SK-N-SH (cell line): ENCODE measurements at regions not wholly inside any gene's neighbourhood (a gene's known extent, or its start where the extent isn't known, plus 50 kb on each side); places are given as distances from the start of the nearest gene placed in this dataset.

Source experiments
- CTCF ChIA-PET: fragments of 300-600, 350-600 bp; formaldehyde crosslinking; extraction: SDS; loops from one replicate; lab custom pipeline; 2021; lab: Yijun Ruan, JAX
- POLR2A ChIA-PET: fragments of 350-600 bp; sonication (Branson Sonifier 250); formaldehyde crosslinking; extraction: SDS; loops from one replicate; lab custom pipeline; 2020; ENCODE audit warnings: antibody characterized with exemption, inconsistent platforms; lab: Yijun Ruan, JAX
- DNase-seq: peaks from one replicate; pipeline ENCODE4 v3.0.0; 2012
- H2AFZ ChIP-seq: fragments of 200-600 bp; sonication (generic); 2 replicates; pipeline ENCODE4 v1.8.1; 2016; ENCODE audit warnings: antibody characterized with exemption, mild to moderate bottlenecking, low read depth
- H3F3A ChIP-seq: fragments of 200-600 bp; sonication (generic); replicated peaks from 2 replicates; pipeline ENCODE3; 2016; ENCODE audit warnings: antibody characterized with exemption, mild to moderate bottlenecking; ENCODE audit not compliant: insufficient read depth
- H3K27ac ChIP-seq, 2 experiments: fragments of 200-500 bp in 1 of 2; fragments of 200-600 bp in 1 of 2; sonication (Bioruptor generic) in 1 of 2; sonication (generic), shearing (Covaris generic) in 1 of 2; 2 replicates each; pipeline versions ENCODE4 v1.5.1 to v1.6.1; 2014 to 2016; ENCODE audit warnings: low read depth in 2 of 2, inconsistent platforms in 1 of 2, low read length in 1 of 2, mild to moderate bottlenecking in 1 of 2, mixed read lengths in 1 of 2
- H3K27me3 ChIP-seq: fragments of 200-600 bp; sonication (generic), shearing (Covaris generic); 2 replicates; pipeline ENCODE4 v1.6.1; 2016; ENCODE audit warnings: mixed run types; ENCODE audit not compliant: insufficient read depth
- H3K36me3 ChIP-seq, 2 experiments: fragments of 200-500 bp in 1 of 2; fragments of 200-600 bp in 1 of 2; sonication (Bioruptor generic) in 1 of 2; sonication (generic) in 1 of 2; replicated peaks in 1 of 2; 2 replicates each; pipeline versions ENCODE3 to v1.5.1; 2014 to 2016; ENCODE audit warnings: low read length in 1 of 2, mild to moderate bottlenecking in 1 of 2; ENCODE audit not compliant: insufficient read depth in 2 of 2, control insufficient read depth in 1 of 2
- H3K4me1 ChIP-seq, 2 experiments: fragments of 200-500 bp in 1 of 2; fragments of 200-600 bp in 1 of 2; sonication (Bioruptor generic) in 1 of 2; sonication (generic), shearing (Covaris generic) in 1 of 2; 2 replicates each; pipeline versions ENCODE4 v1.5.1 to v1.6.1; 2014 to 2016; ENCODE audit warnings: low read depth in 1 of 2, low read length in 1 of 2, mixed run types in 1 of 2; ENCODE audit not compliant: insufficient read depth in 2 of 2, control insufficient read depth in 1 of 2
- H3K4me2 ChIP-seq: fragments of 200-600 bp; sonication (generic), shearing (Covaris generic); 2 replicates; pipeline ENCODE4 v1.6.1; 2017; ENCODE audit warnings: mixed run types
- H3K4me3 ChIP-seq, 2 experiments: fragments of 200-500 bp in 1 of 2; fragments of 200-600 bp in 1 of 2; sonication (Bioruptor generic) in 1 of 2; sonication (generic), shearing (Covaris generic) in 1 of 2; 2 replicates each; pipeline versions ENCODE4 v1.5.1 to v1.8.1; 2014 to 2016; ENCODE audit warnings: low read depth in 2 of 2, inconsistent platforms in 1 of 2, low read length in 1 of 2, mild to moderate bottlenecking in 1 of 2, mixed read lengths in 1 of 2, moderate library complexity in 1 of 2
- H3K79me2 ChIP-seq: fragments of 200-600 bp; sonication (generic); 2 replicates; pipeline ENCODE4 v1.8.1; 2017; ENCODE audit warnings: mild to moderate bottlenecking; ENCODE audit not compliant: insufficient read depth
- H3K9ac ChIP-seq: fragments of 200-600 bp; sonication (generic); 2 replicates; pipeline ENCODE4 v1.6.1; 2017; ENCODE audit warnings: mixed run types
- H3K9me2 ChIP-seq: fragments of 200-600 bp; sonication (generic); 2 replicates; pipeline ENCODE4 v1.6.1; 2017; ENCODE audit warnings: mixed run types
- H3K9me3 ChIP-seq: fragments of 200-600 bp; sonication (generic); 2 replicates; pipeline ENCODE4 v1.6.1; 2017; ENCODE audit warnings: mixed run types, mild to moderate bottlenecking, moderate library complexity
- H4K20me1 ChIP-seq: fragments of 200-600 bp; sonication (generic); 2 replicates; pipeline ENCODE4 v1.6.1; 2017; ENCODE audit warnings: mild to moderate bottlenecking, mixed run types; ENCODE audit not compliant: insufficient read depth
- FOSL2 ChIP-seq: IDR thresholded peaks from 2 replicates; pipeline ENCODE4 v1.4.0; 2012; ENCODE audit warnings: low read depth, mild to moderate bottlenecking, moderate library complexity, borderline replicate concordance
- FOXJ3 ChIP-seq: sonication (generic); formaldehyde crosslinking; IDR thresholded peaks from 2 replicates; pipeline ENCODE4 v1.5.1; 2020; ENCODE audit warnings: mild to moderate bottlenecking, missing genetic modification reagents
- JUND ChIP-seq: IDR thresholded peaks from 2 replicates; pipeline ENCODE4 v1.4.0; 2012
- NFIC ChIP-seq: IDR thresholded peaks from 2 replicates; pipeline ENCODE4 v1.4.0; 2012; ENCODE audit warnings: borderline replicate concordance
- NRF1 ChIP-seq: IDR thresholded peaks from 2 replicates; pipeline ENCODE4 v1.6.1; 2012; ENCODE audit warnings: low read depth, mild to moderate bottlenecking, low read length
- POLR2AphosphoS5 ChIP-seq: IDR thresholded peaks from 2 replicates; pipeline ENCODE4 v1.6.1; 2012; ENCODE audit warnings: low read depth, low read length
- RXRA ChIP-seq: IDR thresholded peaks from 2 replicates; pipeline ENCODE4 v1.4.0; 2012; ENCODE audit warnings: low read depth, mild to moderate bottlenecking, borderline replicate concordance
- SIN3A ChIP-seq: IDR thresholded peaks from 2 replicates; pipeline ENCODE4 v1.6.1; 2012; ENCODE audit warnings: low read depth, mild to moderate bottlenecking, low read length, moderate library complexity, borderline replicate concordance
- TCF12 ChIP-seq: IDR thresholded peaks from 2 replicates; pipeline ENCODE4 v1.4.0; 2012
- WGBS: methylation state at CpG from one replicate; pipeline ENCODE4 v1.1.6; 2017; ENCODE audit warnings: low lambda C conversion rate; 5-methylcytosine and 5-hydroxymethylcytosine counted together
- TF ChIP-seq, protein P1 (sequence below): fragments of 200-600 bp; sonication (generic); IDR thresholded peaks from 2 replicates; pipeline ENCODE4 v1.6.1; 2017; ENCODE audit warnings: antibody characterized with exemption, mild to moderate bottlenecking, moderate library complexity
- TF ChIP-seq, protein P2 (sequence below): IDR thresholded peaks from 2 replicates; pipeline ENCODE4 v1.4.0; 2012; ENCODE audit warnings: low read depth, borderline replicate concordance
- TF ChIP-seq, protein P3 (sequence below): IDR thresholded peaks from 2 replicates; pipeline ENCODE4; 2012
- TF ChIP-seq, protein P4 (sequence below): IDR thresholded peaks from 2 replicates; pipeline ENCODE4 v1.4.0; 2012; ENCODE audit warnings: low read depth

DNA sequence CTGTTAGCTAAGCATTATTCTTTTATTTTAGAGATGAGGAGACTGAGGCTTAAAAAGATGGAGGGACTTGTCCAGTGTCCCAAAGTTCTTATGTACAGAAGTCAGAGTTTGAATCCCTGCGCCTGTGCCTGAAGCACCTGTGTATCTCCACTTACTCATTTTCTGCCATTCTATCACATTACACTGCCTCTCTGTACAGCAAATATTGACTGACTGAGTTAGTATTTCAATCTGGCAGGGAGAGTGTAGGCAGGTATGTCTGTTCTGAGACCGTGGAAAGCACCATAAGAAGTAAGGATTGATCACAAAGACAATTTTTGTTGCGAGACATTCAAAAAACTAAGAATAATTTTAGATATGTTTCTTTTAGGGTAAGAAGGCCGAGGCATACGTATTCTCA is 162.7 kb downstream of the KITLG start:
- 0 out of 2 replicates have a peak overlapping the region, but pooled peaks have one; percentile 50 for H2AFZ ChIP-seq
- no peaks in the 10 kb centered on the region for H4K20me1 ChIP-seq
- H3K27me3 ChIP-seq, result no peaks in the 10 kb centered on the region
- ChIA-PET POLR2A (no interaction called here), CTCF (no interaction called here)
- peak overlapping the region; percentile 87 for H3K9ac ChIP-seq
- H3K4me2 ChIP-seq, result peak overlapping the region; percentile 83
- no peaks in the 10 kb centered on the region for H3K9me3 ChIP-seq
- peaks cover 0 to 23% of the 10 kb centered on the region in 2 experiments for H3K4me1 ChIP-seq
- DNase-seq, result no peak
- H3K79me2 ChIP-seq, result peaks cover 66% of the 10 kb centered on the region
- peaks cover 27% of the 10 kb centered on the region for H3F3A ChIP-seq
- H3K27ac ChIP-seq, result peak overlapping the region; percentile 71 to 97; a peak in 3 of 4 replicates
- no peaks in the 10 kb centered on the region for H3K9me2 ChIP-seq
- H3K36me3 ChIP-seq, result no peaks in the 10 kb centered on the region
- TF ChIP-seq, protein P1, sequence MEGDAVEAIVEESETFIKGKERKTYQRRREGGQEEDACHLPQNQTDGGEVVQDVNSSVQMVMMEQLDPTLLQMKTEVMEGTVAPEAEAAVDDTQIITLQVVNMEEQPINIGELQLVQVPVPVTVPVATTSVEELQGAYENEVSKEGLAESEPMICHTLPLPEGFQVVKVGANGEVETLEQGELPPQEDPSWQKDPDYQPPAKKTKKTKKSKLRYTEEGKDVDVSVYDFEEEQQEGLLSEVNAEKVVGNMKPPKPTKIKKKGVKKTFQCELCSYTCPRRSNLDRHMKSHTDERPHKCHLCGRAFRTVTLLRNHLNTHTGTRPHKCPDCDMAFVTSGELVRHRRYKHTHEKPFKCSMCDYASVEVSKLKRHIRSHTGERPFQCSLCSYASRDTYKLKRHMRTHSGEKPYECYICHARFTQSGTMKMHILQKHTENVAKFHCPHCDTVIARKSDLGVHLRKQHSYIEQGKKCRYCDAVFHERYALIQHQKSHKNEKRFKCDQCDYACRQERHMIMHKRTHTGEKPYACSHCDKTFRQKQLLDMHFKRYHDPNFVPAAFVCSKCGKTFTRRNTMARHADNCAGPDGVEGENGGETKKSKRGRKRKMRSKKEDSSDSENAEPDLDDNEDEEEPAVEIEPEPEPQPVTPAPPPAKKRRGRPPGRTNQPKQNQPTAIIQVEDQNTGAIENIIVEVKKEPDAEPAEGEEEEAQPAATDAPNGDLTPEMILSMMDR, result no peak
- TF ChIP-seq FOXJ3 (CRISPR knock-in tag) (no peak), NFIC (no peak), FOSL2 (no peak), SIN3A (no peak), RXRA (no peak), NRF1 (no peak)
- TF ChIP-seq, protein P2, sequence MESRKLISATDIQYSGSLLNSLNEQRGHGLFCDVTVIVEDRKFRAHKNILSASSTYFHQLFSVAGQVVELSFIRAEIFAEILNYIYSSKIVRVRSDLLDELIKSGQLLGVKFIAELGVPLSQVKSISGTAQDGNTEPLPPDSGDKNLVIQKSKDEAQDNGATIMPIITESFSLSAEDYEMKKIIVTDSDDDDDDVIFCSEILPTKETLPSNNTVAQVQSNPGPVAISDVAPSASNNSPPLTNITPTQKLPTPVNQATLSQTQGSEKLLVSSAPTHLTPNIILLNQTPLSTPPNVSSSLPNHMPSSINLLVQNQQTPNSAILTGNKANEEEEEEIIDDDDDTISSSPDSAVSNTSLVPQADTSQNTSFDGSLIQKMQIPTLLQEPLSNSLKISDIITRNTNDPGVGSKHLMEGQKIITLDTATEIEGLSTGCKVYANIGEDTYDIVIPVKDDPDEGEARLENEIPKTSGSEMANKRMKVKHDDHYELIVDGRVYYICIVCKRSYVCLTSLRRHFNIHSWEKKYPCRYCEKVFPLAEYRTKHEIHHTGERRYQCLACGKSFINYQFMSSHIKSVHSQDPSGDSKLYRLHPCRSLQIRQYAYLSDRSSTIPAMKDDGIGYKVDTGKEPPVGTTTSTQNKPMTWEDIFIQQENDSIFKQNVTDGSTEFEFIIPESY, result no peak
- TF ChIP-seq, protein P3, sequence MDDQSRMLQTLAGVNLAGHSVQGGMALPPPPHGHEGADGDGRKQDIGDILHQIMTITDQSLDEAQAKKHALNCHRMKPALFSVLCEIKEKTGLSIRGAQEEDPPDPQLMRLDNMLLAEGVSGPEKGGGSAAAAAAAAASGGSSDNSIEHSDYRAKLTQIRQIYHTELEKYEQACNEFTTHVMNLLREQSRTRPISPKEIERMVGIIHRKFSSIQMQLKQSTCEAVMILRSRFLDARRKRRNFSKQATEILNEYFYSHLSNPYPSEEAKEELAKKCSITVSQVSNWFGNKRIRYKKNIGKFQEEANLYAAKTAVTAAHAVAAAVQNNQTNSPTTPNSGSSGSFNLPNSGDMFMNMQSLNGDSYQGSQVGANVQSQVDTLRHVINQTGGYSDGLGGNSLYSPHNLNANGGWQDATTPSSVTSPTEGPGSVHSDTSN, result no peak
- peak overlapping the region; percentile 36 to 61; a peak in 3 of 4 replicates for H3K4me3 ChIP-seq
- WGBS, result 68% methylated on average over 5 of the region's 5 CpGs

DNA sequence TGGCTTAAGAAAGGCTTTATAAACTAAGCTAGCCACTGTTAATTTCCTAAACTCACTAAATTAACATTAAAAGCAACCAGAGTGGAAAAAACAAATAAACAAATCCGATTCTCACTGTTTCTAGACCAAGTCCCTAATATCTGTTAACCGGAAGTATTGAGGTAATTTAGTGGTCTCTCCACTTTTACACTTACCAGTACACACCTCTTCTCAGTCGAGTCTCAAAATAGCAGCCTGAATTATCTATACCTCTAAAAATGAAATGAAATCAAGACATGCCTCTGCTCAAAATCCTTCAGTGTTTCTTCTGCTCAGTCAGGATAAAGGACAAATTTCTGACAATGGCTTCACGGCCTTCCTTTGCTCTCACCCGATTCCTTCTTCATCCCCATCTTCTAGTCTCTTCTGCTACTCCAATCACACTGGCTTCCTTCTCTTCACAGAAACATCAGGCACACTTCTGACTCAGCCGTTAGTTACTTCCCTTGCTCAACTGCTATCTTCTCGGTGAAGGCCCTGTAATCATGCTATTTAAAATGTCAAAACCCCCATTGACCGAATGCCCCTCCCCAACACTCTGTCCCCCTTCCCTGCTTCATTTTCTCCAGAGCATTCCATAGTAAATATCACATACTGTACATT is 161.3 kb downstream of the KITLG start:
- TF ChIP-seq FOSL2 (peak; percentile 43; the same call in 1 of the 2 replicates), POLR2AphosphoS5 (peak; percentile 63), FOXJ3 (CRISPR knock-in tag) (no peak), TCF12 (peak; percentile 51), NFIC (peak; percentile 23; the same call in 1 of the 2 replicates), JUND (peak; percentile 44)
- TF ChIP-seq, protein P3, result peak; percentile 18; the same call in 1 of the 2 replicates
- TF ChIP-seq, protein P4, sequence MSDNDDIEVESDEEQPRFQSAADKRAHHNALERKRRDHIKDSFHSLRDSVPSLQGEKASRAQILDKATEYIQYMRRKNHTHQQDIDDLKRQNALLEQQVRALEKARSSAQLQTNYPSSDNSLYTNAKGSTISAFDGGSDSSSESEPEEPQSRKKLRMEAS, result 0 out of 2 replicates have a peak, but pooled peaks have one; percentile 29
- TF ChIP-seq, protein P1, result no peak
- H3K4me3 ChIP-seq, result peak overlapping the region; percentile 36 to 61; a peak in 3 of 4 replicates
- CTCF ChIA-PET, result no interaction called here
- peak overlapping the region; percentile 71 to 97; a peak in 3 of 4 replicates for H3K27ac ChIP-seq
- no peaks in the 10 kb centered on the region for H3K9me3 ChIP-seq
- no peaks in the 10 kb centered on the region for H4K20me1 ChIP-seq
- H2AFZ ChIP-seq, result peak overlapping the region; percentile 46
- H3K36me3 ChIP-seq, result no peaks in the 10 kb centered on the region
- peaks cover 0 to 18% of the 10 kb centered on the region in 2 experiments for H3K4me1 ChIP-seq
- peaks cover 27% of the 10 kb centered on the region for H3F3A ChIP-seq
- POLR2A ChIA-PET, result no interaction called here
- DNase-seq, result no peak
- WGBS, result 41% methylated on average over 8 of the region's 8 CpGs
- no peaks in the 10 kb centered on the region for H3K27me3 ChIP-seq
- peak overlapping the region; percentile 83 for H3K4me2 ChIP-seq
- peak overlapping the region; percentile 87 for H3K9ac ChIP-seq
- H3K79me2 ChIP-seq, result peaks cover 53% of the 10 kb centered on the region
- no peaks in the 10 kb centered on the region for H3K9me2 ChIP-seq
